GM06990 (cell line): ENCODE measurements at regions not wholly inside any gene's neighbourhood (a gene's known extent, or its start where the extent isn't known, plus 50 kb on each side); places are given as distances from the start of the nearest gene placed in this dataset.

Experiments
- DNase-seq: peaks from one replicate; pipeline ENCODE4 v3.0.0-alpha.2; 2011; ENCODE audit not compliant: insufficient read length; ENCODE audit errors: extremely low read depth
- H3K27me3 ChIP-seq: replicated peaks from 2 replicates; pipeline ENCODE4 v1.6.0; 2011; ENCODE audit warnings: low read length; ENCODE audit not compliant: control insufficient read depth, insufficient read depth
- H3K36me3 ChIP-seq: 2 replicates; pipeline ENCODE4 v1.5.1; 2011; ENCODE audit warnings: low read length; ENCODE audit not compliant: control insufficient read depth, insufficient read depth
- H3K4me3 ChIP-seq: replicated peaks from 2 replicates; pipeline ENCODE4 v1.5.1; 2011; ENCODE audit warnings: low read depth, mild to moderate bottlenecking, control low read depth, low read length
- TF ChIP-seq, protein P1 (sequence below): IDR thresholded peaks from 2 replicates; pipeline ENCODE4 v1.5.1; 2011; ENCODE audit warnings: low read length, control low read depth, mild to moderate bottlenecking, inconsistent platforms; ENCODE audit not compliant: insufficient read depth, poor library complexity, severe bottlenecking

GRCh38 chr3:144516589-144516988, 545.0 kb downstream of the DIPK2A start:
- TF ChIP-seq, protein P1, sequence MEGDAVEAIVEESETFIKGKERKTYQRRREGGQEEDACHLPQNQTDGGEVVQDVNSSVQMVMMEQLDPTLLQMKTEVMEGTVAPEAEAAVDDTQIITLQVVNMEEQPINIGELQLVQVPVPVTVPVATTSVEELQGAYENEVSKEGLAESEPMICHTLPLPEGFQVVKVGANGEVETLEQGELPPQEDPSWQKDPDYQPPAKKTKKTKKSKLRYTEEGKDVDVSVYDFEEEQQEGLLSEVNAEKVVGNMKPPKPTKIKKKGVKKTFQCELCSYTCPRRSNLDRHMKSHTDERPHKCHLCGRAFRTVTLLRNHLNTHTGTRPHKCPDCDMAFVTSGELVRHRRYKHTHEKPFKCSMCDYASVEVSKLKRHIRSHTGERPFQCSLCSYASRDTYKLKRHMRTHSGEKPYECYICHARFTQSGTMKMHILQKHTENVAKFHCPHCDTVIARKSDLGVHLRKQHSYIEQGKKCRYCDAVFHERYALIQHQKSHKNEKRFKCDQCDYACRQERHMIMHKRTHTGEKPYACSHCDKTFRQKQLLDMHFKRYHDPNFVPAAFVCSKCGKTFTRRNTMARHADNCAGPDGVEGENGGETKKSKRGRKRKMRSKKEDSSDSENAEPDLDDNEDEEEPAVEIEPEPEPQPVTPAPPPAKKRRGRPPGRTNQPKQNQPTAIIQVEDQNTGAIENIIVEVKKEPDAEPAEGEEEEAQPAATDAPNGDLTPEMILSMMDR, result no peak
- Histone ChIP-seq H3K36me3 (no peaks in the 10 kb centered on the region), H3K27me3 (no peaks in the 10 kb centered on the region), H3K4me3 (no peak overlapping the region)
- no peak for DNase-seq

- no peak for DNase-seq
- H3K36me3 ChIP-seq, result no peaks in the 10 kb centered on the region
- no peaks in the 10 kb centered on the region for H3K27me3 ChIP-seq
- TF ChIP-seq, protein P1, result no peak
- H3K4me3 ChIP-seq, result no peak overlapping the region
Measured at GRCh38 chr3:144521131-144521530, 549.5 kb downstream of the DIPK2A start.

DNA sequence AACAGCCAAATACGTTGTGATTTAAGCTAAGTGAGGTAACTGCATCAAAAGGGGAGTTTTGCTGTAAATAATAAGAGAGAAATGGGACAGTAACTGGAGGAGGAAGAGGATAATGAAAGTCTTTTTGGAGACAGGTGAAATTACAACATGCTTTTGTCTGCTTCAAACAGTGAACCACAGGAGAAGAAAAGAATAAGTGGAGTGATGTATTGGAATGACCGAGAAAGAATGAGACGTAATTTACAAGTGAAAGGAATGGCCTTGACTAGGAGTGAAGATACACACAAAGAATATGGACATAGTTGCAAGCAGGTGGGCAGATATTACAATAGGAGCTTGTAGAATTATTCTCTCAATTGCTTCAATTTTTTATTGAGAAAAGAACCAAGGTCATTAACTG, 550.8 kb downstream of the DIPK2A start:
- DNase-seq, result no peak
- H3K4me3 ChIP-seq, result no peak overlapping the region
- TF ChIP-seq, protein P1, result no peak

DNA sequence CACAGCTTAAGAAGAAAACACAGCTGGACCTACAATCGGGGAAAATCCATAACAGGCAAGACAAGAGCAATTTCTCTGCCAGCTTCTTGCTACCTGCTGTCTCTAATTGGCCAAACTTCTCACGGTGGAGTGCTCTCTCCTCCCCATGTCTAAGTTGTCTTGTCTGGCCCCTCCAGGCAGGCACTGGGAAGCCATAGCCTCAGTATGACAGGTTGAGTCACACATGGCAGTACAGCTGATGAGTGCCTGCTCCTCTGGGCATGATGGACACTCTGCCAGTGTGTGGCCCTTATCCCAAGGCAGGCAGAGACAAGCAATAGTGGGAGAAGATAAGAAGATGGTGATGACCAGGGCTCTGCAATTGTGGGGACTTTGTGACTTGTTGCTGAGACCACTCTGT, 551.8 kb downstream of the DIPK2A start:
- TF ChIP-seq, protein P1, result no peak
- Histone ChIP-seq H3K36me3 (no peaks in the 10 kb centered on the region), H3K4me3 (no peak overlapping the region), H3K27me3 (no peaks in the 10 kb centered on the region)
- DNase-seq, result no peak

More for the DNA sequence above, 550.8 kb downstream of the DIPK2A start:
- no peaks in the 10 kb centered on the region for H3K36me3 ChIP-seq
- H3K27me3 ChIP-seq, result no peaks in the 10 kb centered on the region

GRCh38 chr3:144524531-144524930, 552.9 kb downstream of the DIPK2A start:
- Histone ChIP-seq H3K36me3 (no peaks in the 10 kb centered on the region), H3K27me3 (no peaks in the 10 kb centered on the region), H3K4me3 (no peak overlapping the region)
- TF ChIP-seq, protein P1, result no peak
- no peak for DNase-seq

DNA sequence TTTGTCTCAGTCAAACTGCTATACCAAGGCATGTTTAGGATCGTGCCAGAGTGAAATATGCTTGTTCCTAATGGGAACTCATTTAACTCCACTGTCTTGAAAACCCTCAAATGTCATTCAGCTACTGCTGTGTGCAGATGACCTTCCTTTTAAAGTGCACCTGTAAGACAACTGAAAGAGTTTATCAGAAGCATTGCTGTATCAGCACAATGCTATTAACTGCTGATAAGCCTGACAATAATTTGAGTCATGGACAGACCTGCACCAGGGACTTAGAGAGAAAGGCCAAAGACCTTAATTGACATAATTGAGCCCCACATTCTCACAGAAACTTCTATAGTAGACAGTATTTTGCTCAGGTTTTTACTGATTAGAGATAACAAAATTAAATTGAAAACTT, 557.9 kb downstream of the DIPK2A start:
- TF ChIP-seq, protein P1, result no peak
- Histone ChIP-seq H3K4me3 (no peak overlapping the region), H3K36me3 (no peaks in the 10 kb centered on the region), H3K27me3 (no peaks in the 10 kb centered on the region)
- no peak for DNase-seq
